HCT116 (cell line): ENCODE measurements at regions not wholly inside any gene's neighbourhood (a gene's known extent, or its start where the extent isn't known, plus 50 kb on each side); places are given as distances from the start of the nearest gene placed in this dataset.

Source experiments
- ATAC-seq: fragments of 200-7000 bp; cut with Tn5 transposase; 2 replicates; pipeline ENCODE4 v1.9.1; 2020; ENCODE audit warnings: mild to moderate bottlenecking, moderate library complexity
- BruUV-seq: library from RNA; stranded (reverse); fragments of 400-500 nt; replicated peaks from 2 replicates; lab custom pipeline; 2021; lab: Mats Ljungman, UMichigan
- CTCF ChIA-PET: fragments of 300-600 bp; sonication (Branson Sonifier 250); formaldehyde crosslinking; loops from one replicate; lab custom pipeline; 2021; ENCODE audit warnings: antibody characterized with exemption; lab: Charles Lee
- POLR2A ChIA-PET: fragments of 300-600, 350-600 bp; sonication (Branson Sonifier 250); formaldehyde crosslinking; loops from one replicate; lab custom pipeline; 2021; ENCODE audit warnings: antibody characterized with exemption; lab: Charles Lee
- RAD21 ChIA-PET, 2 experiments: fragments of 300-600 bp; sonication (Branson Sonifier 250); formaldehyde crosslinking; loops; one replicate each; lab custom pipeline; 2023; ENCODE audit warnings: low total read pairs in 2 of 2; ENCODE audit not compliant: uncharacterized antibody in 2 of 2, unreplicated experiment in 2 of 2, low non-redundant PET in 1 of 2; lab: Charles Lee
- DNase-seq: peaks from one replicate; pipeline ENCODE4 v3.0.0-alpha.2; 2010; ENCODE audit warnings: low read depth, low spot score
- H2AFZ ChIP-seq: fragments of 200-600 bp; shearing (Covaris generic), sonication (generic); 2 replicates; pipeline ENCODE4 v1.6.1; 2017; ENCODE audit warnings: low read depth, mixed run types, mixed read lengths, antibody characterized with exemption, low read length; ENCODE audit not compliant: poor library complexity, severe bottlenecking
- H3K27ac ChIP-seq: 2 replicates; pipeline ENCODE4 v1.5.1; 2012; ENCODE audit warnings: low read depth, low read length
- H3K27me3 ChIP-seq: fragments of 200-600 bp; sonication (generic); 2 replicates; pipeline ENCODE4 v1.6.1; 2016; ENCODE audit warnings: mixed run types, low read length, mixed read lengths; ENCODE audit not compliant: insufficient read depth
- H3K36me3 ChIP-seq, 2 experiments: fragments of 200-500 bp in 1 of 2; fragments of 200-600 bp in 1 of 2; sonication (Bioruptor generic) in 1 of 2; sonication (generic) in 1 of 2; 2 replicates each; pipeline versions ENCODE4 v1.5.1 to v1.6.1; 2014 to 2016; ENCODE audit warnings: low read length in 2 of 2, inconsistent platforms in 1 of 2, mixed read lengths in 1 of 2, mixed run types in 1 of 2; ENCODE audit not compliant: insufficient read depth in 2 of 2, control insufficient read depth in 1 of 2
- H3K4me1 ChIP-seq, 2 experiments: fragments of 200-600 bp in 1 of 2; sonication (generic) in 1 of 2; 2 replicates each; pipeline versions ENCODE4 v1.5.1 to v1.6.1; 2012 to 2017; ENCODE audit warnings: low read length in 2 of 2, inconsistent platforms in 1 of 2, mild to moderate bottlenecking in 1 of 2, mixed read lengths in 1 of 2, mixed run types in 1 of 2, moderate library complexity in 1 of 2; ENCODE audit not compliant: insufficient read depth in 2 of 2, control insufficient read depth in 1 of 2
- H3K4me2 ChIP-seq: fragments of 200-600 bp; sonication (generic); 2 replicates; pipeline ENCODE4 v1.6.1; 2017; ENCODE audit warnings: mixed run types, low read length, mixed read lengths
- H3K4me3 ChIP-seq, 2 experiments: fragments of 200-600 bp in 1 of 2; sonication (generic) in 1 of 2; replicated peaks in 1 of 2; 2 replicates each; pipeline ENCODE4 v1.5.1; 2011 to 2016; ENCODE audit warnings: low read length in 2 of 2, control low read depth in 1 of 2, low read depth in 1 of 2, mild to moderate bottlenecking in 1 of 2, mixed read lengths in 1 of 2, mixed run types in 1 of 2
- H3K79me2 ChIP-seq: fragments of 200-600 bp; sonication (generic); 2 replicates; pipeline ENCODE4 v1.6.1; 2017; ENCODE audit warnings: mild to moderate bottlenecking, mixed run types, low read length, moderate library complexity, mixed read lengths; ENCODE audit not compliant: insufficient read depth
- H3K9ac ChIP-seq: fragments of 200-600 bp; sonication (generic); 2 replicates; pipeline ENCODE4 v1.6.1; 2016; ENCODE audit warnings: low read length, mixed read lengths
- H3K9me2 ChIP-seq: fragments of 200-600 bp; sonication (generic), shearing (Covaris generic); 2 replicates; pipeline ENCODE4 v1.6.1; 2017; ENCODE audit warnings: mixed run types, mild to moderate bottlenecking, moderate library complexity; ENCODE audit not compliant: insufficient read depth
- H3K9me3 ChIP-seq, 2 experiments: fragments of 200-500 bp in 1 of 2; fragments of 200-600 bp in 1 of 2; sonication (Bioruptor generic) in 1 of 2; sonication (generic) in 1 of 2; 2 replicates each; pipeline ENCODE4 v1.6.1; 2014 to 2017; ENCODE audit warnings: low read length in 2 of 2, mixed read lengths in 2 of 2, inconsistent platforms in 1 of 2, low read depth in 1 of 2, mild to moderate bottlenecking in 1 of 2, mixed run types in 1 of 2, moderate library complexity in 1 of 2; ENCODE audit not compliant: control insufficient read depth in 1 of 2, insufficient read depth in 1 of 2
- H4K20me1 ChIP-seq: fragments of 200-600 bp; sonication (generic), shearing (Covaris generic); 2 replicates; pipeline ENCODE4 v1.6.1; 2017; ENCODE audit warnings: mixed run types, mild to moderate bottlenecking, moderate library complexity; ENCODE audit not compliant: insufficient read depth
- CBX3 ChIP-seq: IDR thresholded peaks from 2 replicates; pipeline ENCODE4 v1.6.1; 2012; ENCODE audit warnings: low read depth
- CEBPB ChIP-seq: IDR thresholded peaks from 2 replicates; pipeline ENCODE4 v1.6.1; 2012; ENCODE audit warnings: low read depth
- ELF1 ChIP-seq: IDR thresholded peaks from 2 replicates; pipeline ENCODE4 v1.6.1; 2012; ENCODE audit warnings: low read depth, borderline replicate concordance
- EZH2 ChIP-seq: fragments of 200-600 bp; sonication (generic); IDR thresholded peaks from 2 replicates; pipeline ENCODE4 v1.6.1; 2017; ENCODE audit warnings: antibody characterized with exemption, mixed run types
- EZH2phosphoT487 ChIP-seq: fragments of 200-600 bp; IDR thresholded peaks from 2 replicates; pipeline ENCODE4 v1.6.1; 2018; ENCODE audit warnings: antibody characterized with exemption, borderline replicate concordance
- FOSL1 ChIP-seq: IDR thresholded peaks from 2 replicates; pipeline ENCODE4 v1.6.1; 2012; ENCODE audit warnings: low read depth
- SP1 ChIP-seq: IDR thresholded peaks from 2 replicates; pipeline ENCODE4 v1.6.1; 2012; ENCODE audit warnings: low read depth
- ZBTB33 ChIP-seq: IDR thresholded peaks from 2 replicates; pipeline ENCODE4 v1.6.1; 2011; ENCODE audit warnings: mild to moderate bottlenecking, low read length, moderate library complexity; ENCODE audit not compliant: insufficient replicate concordance; ENCODE audit errors: extremely low read depth
- ZFX ChIP-seq: fragments of 450-650 bp; IDR thresholded peaks from 2 replicates; pipeline ENCODE4 v1.6.1; 2017
- ZNF274 ChIP-seq: fragments of 200-500 bp; sonication (Bioruptor generic); IDR thresholded peaks from 2 replicates; pipeline ENCODE4 v1.6.1; 2014; ENCODE audit warnings: mild to moderate bottlenecking, low read depth, low read length, inconsistent platforms
- intact Hi-C: fragments of 100-400 bp; cut with micrococcal nuclease; formaldehyde crosslinking; loops from 2 replicates; pipeline ENCODE4 v1.10.0; 2022

- TF ChIP-seq SP1 (no peak), EZH2 (no peak), ZBTB33 (no peak), EZH2phosphoT487 (no peak), CEBPB (no peak), CBX3 (no peak), ZNF274 (no peak), ELF1 (no peak), ZFX (no peak), FOSL1 (no peak)
- intact Hi-C loops = no loop called here
- Histone ChIP-seq H3K9me2 (no peaks in the 10 kb centered on the region), H3K36me3 (no peaks in the 10 kb centered on the region), H3K27ac (no peak overlapping the region), H3K4me3 (no peak overlapping the region), H3K9me3 (no peaks in the 10 kb centered on the region), H3K79me2 (no peaks in the 10 kb centered on the region), H4K20me1 (no peaks in the 10 kb centered on the region), H3K4me2 (no peak overlapping the region), H2AFZ (no peak overlapping the region), H3K9ac (no peak overlapping the region), H3K4me1 (no peaks in the 10 kb centered on the region), H3K27me3 (no peaks in the 10 kb centered on the region)
- RAD21 ChIA-PET = no interaction called here
- POLR2A ChIA-PET = no interaction called here
- DNase-seq (no peak), ATAC-seq (no peak)
- no TSS peak for BruUV-seq
- CTCF ChIA-PET = no interaction called here
These were observed 209.7 kb downstream of the SPRY1 start for GRCh38 chr4:123606336-123606735.
